Duodenal mucosa (tissue), 2 donors: ENCODE measurements at regions not wholly inside any gene's neighbourhood (a gene's known extent, or its start where the extent isn't known, plus 50 kb on each side); places are given as distances from the start of the nearest gene placed in this dataset.

Experiments used
- H3K27ac ChIP-seq: one replicate; pipeline ENCODE4 v1.7.0; 2013; ENCODE audit warnings: low read depth, low read length
- H3K27me3 ChIP-seq, 2 donors: one replicate each; pipeline ENCODE4 v1.7.0; 2013; ENCODE audit warnings: low read length in 2 of 2, control low read depth in 1 of 2; ENCODE audit not compliant: insufficient read depth in 2 of 2, control insufficient read depth in 1 of 2
- H3K36me3 ChIP-seq, 2 donors: one replicate each; pipeline ENCODE4 v1.7.0; 2013; ENCODE audit warnings: low read length in 2 of 2, control low read depth in 1 of 2; ENCODE audit not compliant: insufficient read depth in 2 of 2, control insufficient read depth in 1 of 2
- H3K4me1 ChIP-seq, 2 donors: one replicate each; pipeline ENCODE4 v1.7.0; 2013; ENCODE audit warnings: low read length in 2 of 2, control low read depth in 1 of 2; ENCODE audit not compliant: insufficient read depth in 2 of 2, control insufficient read depth in 1 of 2
- H3K4me3 ChIP-seq, 2 donors: one replicate each; pipeline ENCODE4 v1.7.0; 2013; ENCODE audit warnings: low read length in 2 of 2, low read depth in 1 of 2
- H3K9ac ChIP-seq, 2 donors: one replicate each; pipeline ENCODE4 v1.7.0; 2013; ENCODE audit warnings: low read length in 2 of 2, low read depth in 1 of 2
- H3K9me3 ChIP-seq, 2 donors: one replicate each; pipeline ENCODE4 v1.7.0; 2013; ENCODE audit warnings: low read length in 2 of 2, control low read depth in 1 of 2; ENCODE audit not compliant: control insufficient read depth in 1 of 2

DNA sequence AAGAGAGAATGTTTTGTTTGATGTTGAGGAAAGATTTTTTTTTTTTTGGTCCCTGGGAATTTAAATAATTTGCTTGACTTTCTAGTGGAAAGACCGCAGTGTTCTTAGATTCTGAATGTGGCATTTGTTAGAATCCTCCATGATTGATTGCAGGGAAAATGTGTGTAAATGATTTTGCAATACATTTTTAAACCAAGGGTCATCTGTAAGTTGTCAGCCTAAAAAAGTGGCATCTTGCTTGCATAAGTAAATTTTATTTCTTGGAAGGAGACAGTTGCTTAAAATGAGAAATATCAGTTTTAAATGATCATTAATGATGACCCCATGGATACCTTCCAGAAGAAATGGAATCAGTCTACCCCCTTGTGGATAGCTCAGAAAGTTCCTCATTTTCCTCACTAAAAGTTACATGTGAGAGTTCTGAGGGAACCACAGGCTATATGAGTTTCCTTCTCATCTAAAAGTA, 105.1 kb upstream of the SLC25A48 start:
- Histone ChIP-seq H3K4me3 (no peak overlapping the region), H3K9me3 (no peaks in the 10 kb centered on the region), H3K36me3 (no peaks in the 10 kb centered on the region), H3K4me1 (no peaks in the 10 kb centered on the region), H3K9ac (no peak overlapping the region), H3K27me3 (no peaks in the 10 kb centered on the region), H3K27ac (no peak overlapping the region)

DNA sequence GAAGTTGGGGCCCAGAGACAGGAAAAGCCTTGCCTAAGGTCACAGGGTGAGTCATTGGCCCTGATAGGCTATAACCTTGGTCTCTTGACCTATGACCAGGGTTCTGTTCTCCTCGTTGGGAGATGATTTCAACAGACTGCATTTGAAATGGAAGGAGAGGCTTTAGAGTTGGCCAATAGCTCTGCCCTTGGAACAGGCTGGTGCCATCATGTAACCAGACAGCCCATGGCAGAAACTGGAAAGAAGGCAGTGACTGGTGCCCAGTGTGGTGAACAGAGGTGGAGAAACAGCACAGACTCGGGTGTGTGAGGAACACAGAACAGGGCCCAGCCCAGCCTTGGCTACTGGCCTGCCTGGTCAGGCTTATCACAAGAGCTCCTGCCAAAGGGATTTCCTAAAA, 109.8 kb upstream of the SLC25A48 start:
- no peak overlapping the region for H3K4me3 ChIP-seq
- H3K36me3 ChIP-seq = no peaks in the 10 kb centered on the region
- H3K27me3 ChIP-seq = no peaks in the 10 kb centered on the region
- H3K27ac ChIP-seq = no peak overlapping the region
- no peaks in the 10 kb centered on the region for H3K9me3 ChIP-seq
- H3K4me1 ChIP-seq = peaks cover 8 to 9% of the 10 kb centered on the region in 2 donors
- no peak overlapping the region for H3K9ac ChIP-seq

DNA sequence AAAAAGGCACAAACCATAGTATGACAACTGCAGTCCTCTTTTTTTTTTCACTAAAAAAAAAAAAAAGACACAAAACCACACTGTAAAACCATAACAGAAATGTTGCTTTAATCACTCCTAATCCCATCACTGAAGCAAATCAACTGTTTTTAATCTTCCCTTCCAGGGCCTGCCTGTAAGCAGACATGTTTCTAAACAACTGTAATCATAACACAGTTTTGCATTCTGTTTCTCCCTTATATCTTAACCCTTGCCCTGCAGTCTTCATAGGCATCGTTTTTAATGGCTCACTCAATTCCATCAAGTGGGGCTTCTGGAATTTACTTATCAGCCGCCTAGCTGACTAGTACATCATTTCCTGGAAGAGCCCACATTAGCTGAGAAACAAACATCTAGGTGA, 111.0 kb upstream of the SLC25A48 start:
- Histone ChIP-seq H3K27me3 (no peaks in the 10 kb centered on the region), H3K4me1 (peaks cover 13 to 14% of the 10 kb centered on the region in 2 donors), H3K9me3 (no peaks in the 10 kb centered on the region), H3K4me3 (no peak overlapping the region), H3K27ac (no peak overlapping the region), H3K9ac (no peak overlapping the region), H3K36me3 (no peaks in the 10 kb centered on the region)

DNA sequence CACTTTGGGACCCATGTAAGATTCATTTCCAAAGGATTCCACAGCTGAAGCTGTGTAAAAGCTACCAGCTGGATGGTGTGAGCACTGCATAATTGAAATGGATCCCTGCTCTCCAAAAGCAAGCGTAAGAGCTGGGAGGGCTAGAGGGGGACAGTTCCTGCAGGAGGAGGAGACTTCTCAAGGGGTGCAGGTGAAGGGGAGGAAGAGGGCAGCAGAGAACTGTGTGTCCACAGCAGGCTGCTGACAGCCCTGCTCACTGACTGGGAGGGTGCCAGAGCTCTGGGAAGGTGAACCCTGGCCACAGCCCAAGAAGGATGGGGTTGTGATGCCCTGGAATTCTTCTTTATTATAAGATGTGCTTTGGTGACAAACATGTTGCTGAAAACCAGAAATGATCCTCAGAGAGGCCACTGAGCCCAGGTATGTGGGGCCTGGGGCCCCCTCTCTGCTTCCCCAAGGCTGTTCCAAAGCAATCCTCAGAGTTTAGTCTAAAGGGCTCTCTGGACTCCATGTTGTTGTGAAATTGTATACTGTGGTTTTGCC, 112.8 kb upstream of the SLC25A48 start:
- H3K27me3 ChIP-seq = no peaks in the 10 kb centered on the region
- H3K36me3 ChIP-seq = no peaks in the 10 kb centered on the region
- H3K4me3 ChIP-seq = no peak overlapping the region
- no peaks in the 10 kb centered on the region for H3K9me3 ChIP-seq
- peaks cover 13 to 14% of the 10 kb centered on the region in 2 donors for H3K4me1 ChIP-seq
- H3K27ac ChIP-seq = no peak overlapping the region
- no peak overlapping the region for H3K9ac ChIP-seq

DNA sequence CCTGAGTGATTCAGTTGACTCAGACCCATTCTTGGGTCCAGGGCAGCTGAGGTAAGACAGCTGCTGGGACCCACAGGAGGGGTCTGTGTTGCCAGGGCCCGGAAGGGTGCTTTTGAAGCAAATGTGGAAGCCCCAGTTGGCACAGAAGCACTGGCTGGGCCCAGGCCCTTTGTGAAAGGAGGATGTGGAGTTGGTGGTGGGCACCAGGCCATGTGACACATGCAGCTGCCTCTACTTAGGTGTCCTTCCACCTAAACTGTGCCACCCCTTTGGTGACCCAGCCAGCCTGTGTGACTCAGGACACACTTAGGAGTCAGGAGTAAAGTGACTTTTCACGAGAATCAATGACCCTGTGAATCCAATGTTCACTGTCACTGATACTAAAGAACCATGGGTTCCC, 114.3 kb upstream of the SLC25A48 start:
- H3K27me3 ChIP-seq = no peaks in the 10 kb centered on the region
- no peak overlapping the region for H3K27ac ChIP-seq
- no peak overlapping the region for H3K4me3 ChIP-seq

DNA sequence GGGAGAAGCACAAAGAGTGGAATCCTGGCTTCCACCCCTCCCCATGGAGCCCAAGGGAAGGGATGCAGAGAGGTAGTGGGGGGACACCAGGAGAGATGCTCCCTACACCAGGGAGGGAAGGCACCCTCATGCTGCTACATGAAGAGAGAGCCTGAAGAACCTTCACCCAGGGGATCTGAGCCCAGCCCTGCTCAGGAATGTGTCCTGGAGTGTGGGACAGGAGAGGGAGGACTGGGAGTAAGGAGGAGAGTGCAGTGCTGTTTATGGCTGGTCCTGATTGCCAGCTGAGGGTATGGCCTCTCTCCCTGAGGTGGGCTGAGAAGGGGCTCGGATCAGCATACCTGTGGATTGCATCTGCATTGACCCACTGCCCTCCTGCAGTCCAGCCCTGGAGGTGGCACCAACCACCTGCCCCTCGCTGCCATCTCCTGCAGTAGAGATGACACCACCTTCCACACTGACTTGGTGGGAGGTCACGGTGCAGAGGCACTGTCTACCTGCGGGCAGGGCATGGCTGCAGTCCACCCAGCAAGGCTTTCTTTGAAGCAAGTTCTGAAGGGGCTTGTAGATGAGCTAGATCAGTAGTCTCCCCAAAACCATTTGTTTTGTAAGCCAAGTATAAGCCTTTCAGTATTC, 114.9 kb upstream of the SLC25A48 start:
- H3K9me3 ChIP-seq = no peaks in the 10 kb centered on the region
- H3K36me3 ChIP-seq = no peaks in the 10 kb centered on the region
- no peak overlapping the region for H3K9ac ChIP-seq
- H3K27me3 ChIP-seq = no peaks in the 10 kb centered on the region
- peaks cover 13 to 14% of the 10 kb centered on the region in 2 donors for H3K4me1 ChIP-seq
- no peak overlapping the region for H3K27ac ChIP-seq
- H3K4me3 ChIP-seq = no peak overlapping the region

More for the DNA sequence above, 114.3 kb upstream of the SLC25A48 start:
- Histone ChIP-seq H3K36me3 (no peaks in the 10 kb centered on the region), H3K9ac (no peak overlapping the region), H3K4me1 (peaks cover 13 to 14% of the 10 kb centered on the region in 2 donors), H3K9me3 (no peaks in the 10 kb centered on the region)

DNA sequence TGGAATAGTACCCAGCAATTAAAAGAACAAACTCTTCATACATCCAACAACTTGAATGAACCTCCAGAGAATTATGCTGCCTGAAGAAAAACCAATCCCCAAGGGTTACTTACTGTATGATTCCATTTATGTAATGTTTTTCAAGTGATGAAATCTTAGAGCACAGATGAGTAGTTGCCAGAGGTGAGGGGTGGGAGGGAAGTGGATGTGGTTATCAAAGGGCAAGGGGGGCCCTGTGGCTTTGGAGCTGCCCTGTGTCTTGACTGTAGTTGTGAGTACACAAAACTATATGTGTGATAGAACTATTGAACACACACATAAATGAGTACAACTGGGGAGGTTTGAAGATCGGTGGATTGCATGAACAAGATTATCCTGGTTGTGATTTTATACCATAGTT, 115.8 kb upstream of the SLC25A48 start:
- H3K9ac ChIP-seq = no peak overlapping the region
- no peak overlapping the region for H3K4me3 ChIP-seq
- H3K27me3 ChIP-seq = no peaks in the 10 kb centered on the region
- no peak overlapping the region for H3K27ac ChIP-seq
- H3K9me3 ChIP-seq = no peaks in the 10 kb centered on the region
- H3K4me1 ChIP-seq = peaks cover 13 to 14% of the 10 kb centered on the region in 2 donors
- no peaks in the 10 kb centered on the region for H3K36me3 ChIP-seq

DNA sequence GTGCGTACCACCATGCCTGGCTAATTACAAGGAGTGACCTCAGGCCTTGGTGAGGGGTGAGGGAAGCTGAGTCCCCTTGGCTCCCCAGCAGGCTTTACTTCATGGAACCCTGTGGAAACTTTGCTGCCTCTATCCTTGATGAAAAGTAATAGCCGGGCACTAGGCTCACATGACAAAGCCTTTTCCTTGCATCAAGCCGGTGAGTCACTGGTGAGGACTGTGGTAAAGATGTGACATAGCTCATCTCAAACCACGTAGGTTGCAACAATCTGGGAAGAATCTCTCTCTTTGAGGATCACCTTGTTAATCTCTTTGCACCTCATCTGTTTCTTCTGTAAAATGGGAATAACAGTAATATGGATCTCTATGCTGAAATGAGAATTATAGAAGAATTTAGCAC, 116.3 kb upstream of the SLC25A48 start:
- Histone ChIP-seq H3K27me3 (no peaks in the 10 kb centered on the region), H3K9me3 (no peaks in the 10 kb centered on the region), H3K9ac (no peak overlapping the region), H3K27ac (no peak overlapping the region), H3K4me1 (peaks cover 13% of the 10 kb centered on the region in 2 donors), H3K36me3 (no peaks in the 10 kb centered on the region), H3K4me3 (no peak overlapping the region)

DNA sequence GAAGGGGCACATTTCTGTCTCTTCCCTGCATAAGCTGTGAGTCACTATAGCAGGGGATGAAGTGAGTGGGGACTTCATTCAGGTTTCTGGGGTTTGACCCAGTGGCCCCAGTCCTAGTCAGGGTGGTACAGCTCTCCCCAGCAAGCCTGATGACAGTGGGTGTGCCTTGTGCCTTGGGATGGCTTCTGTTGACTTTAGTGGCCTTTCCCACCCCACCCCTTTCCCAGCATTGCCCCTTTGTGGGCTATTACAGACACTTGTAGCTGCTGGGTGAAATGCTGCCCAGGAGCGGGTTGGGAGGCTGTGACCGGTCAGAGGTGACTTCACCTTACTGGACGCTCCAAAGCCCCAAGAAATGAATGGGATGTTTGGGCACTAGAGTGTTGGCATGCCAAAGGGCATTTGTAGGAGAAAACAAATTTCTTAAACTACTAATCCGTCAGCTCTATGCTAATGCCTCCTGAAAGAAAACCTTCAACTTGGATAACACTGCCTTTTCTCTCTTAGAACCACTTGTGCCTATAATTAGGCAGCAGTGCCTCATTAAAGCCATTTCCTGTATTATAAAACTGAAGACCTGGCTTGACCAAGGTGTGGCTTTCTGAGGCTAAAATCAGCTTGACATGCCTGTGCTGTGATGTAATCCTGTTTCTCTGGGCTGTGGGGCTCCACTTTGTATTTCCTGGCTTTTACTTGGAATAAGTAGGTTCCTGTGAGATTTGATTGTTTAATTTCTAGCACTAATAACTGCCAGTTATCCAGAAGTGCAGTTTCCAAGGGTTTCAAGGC, 119.0 kb upstream of the SLC25A48 start:
- Histone ChIP-seq H3K9me3 (no peaks in the 10 kb centered on the region), H3K4me1 (peaks cover 7 to 8% of the 10 kb centered on the region in 2 donors), H3K4me3 (no peak overlapping the region), H3K9ac (no peak overlapping the region), H3K36me3 (no peaks in the 10 kb centered on the region), H3K27me3 (no peaks in the 10 kb centered on the region), H3K27ac (no peak overlapping the region)

DNA sequence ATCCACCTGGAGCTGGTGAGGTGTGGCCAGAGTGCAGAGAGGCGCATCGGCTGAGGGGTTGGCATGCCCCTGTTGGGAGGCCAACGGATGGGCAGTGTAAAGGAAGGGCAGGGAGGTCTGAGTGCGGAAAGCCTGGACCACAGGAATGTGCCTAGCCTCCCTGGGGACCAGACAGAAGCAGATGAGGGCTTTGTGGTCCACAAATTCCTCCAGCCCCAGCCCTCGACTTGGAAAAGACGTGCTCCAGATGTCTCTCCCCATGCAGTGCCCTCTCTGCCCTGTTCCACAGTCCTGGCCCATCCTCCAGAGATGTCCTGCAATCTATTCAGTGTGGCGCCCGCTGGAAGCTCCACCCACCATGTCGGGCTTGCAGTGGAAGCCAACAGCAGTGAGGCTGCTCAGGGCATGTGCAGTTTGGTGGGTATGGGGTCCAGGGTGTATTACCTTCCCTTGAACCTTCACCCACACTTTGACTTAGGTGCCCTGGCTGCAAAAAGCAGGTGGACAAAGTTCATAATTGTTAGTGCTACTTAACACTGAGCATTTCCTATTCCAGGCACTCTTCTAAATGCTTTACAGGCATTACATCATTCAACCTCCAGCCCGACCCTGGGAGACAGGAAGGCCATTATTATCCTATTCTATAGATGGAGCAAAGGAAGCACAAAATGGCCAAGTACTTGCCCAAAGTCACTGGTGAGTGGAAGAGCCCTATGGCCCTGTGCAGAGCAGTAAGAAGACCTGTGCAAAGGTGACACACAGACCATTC, 120.2 kb upstream of the SLC25A48 start:
- no peak overlapping the region for H3K9ac ChIP-seq
- no peaks in the 10 kb centered on the region for H3K27me3 ChIP-seq
- peaks cover 2% of the 10 kb centered on the region in 2 donors for H3K4me1 ChIP-seq
- no peaks in the 10 kb centered on the region for H3K36me3 ChIP-seq
- H3K4me3 ChIP-seq = no peak overlapping the region
- H3K27ac ChIP-seq = no peak overlapping the region
- H3K9me3 ChIP-seq = no peaks in the 10 kb centered on the region
